Astrocyte (in vitro differentiated cells and primary cell): ENCODE measurements at regions not wholly inside any gene's neighbourhood (a gene's known extent, or its start where the extent isn't known, plus 50 kb on each side); places are given as distances from the start of the nearest gene placed in this dataset.

Source experiments
- DNase-seq: peaks from one replicate; pipeline ENCODE4 v3.0.0-alpha.2; 2010; ENCODE audit warnings: low read depth
- FAIRE-seq: peaks from 2 replicates; lab custom pipeline; 2011; peaks lifted over from hg19 to GRCh38; lab: Jason Lieb, UNC
- H2AFZ ChIP-seq: 2 replicates; pipeline ENCODE4 v1.6.0; 2012; ENCODE audit warnings: low read depth, low read length, inconsistent platforms
- H3K27ac ChIP-seq: 2 replicates; pipeline ENCODE4 v1.5.1; 2011; ENCODE audit warnings: low read depth, low read length, inconsistent platforms
- H3K27me3 ChIP-seq: 2 replicates; pipeline ENCODE4 v1.6.0; 2011; ENCODE audit warnings: low read length, inconsistent platforms; ENCODE audit not compliant: insufficient read depth
- H3K36me3 ChIP-seq: 2 replicates; pipeline ENCODE4 v1.5.1; 2011; ENCODE audit warnings: low read length, inconsistent platforms; ENCODE audit not compliant: insufficient read depth
- H3K4me1 ChIP-seq: 2 replicates; pipeline ENCODE4 v1.5.1; 2011; ENCODE audit warnings: low read length, inconsistent platforms; ENCODE audit not compliant: insufficient read depth
- H3K4me2 ChIP-seq: 2 replicates; pipeline ENCODE4 v1.6.0; 2012; ENCODE audit warnings: low read length, inconsistent platforms
- H3K4me3 ChIP-seq: 2 replicates; pipeline ENCODE4 v1.5.1; 2011; ENCODE audit warnings: low read depth, mild to moderate bottlenecking, low read length, inconsistent platforms; ENCODE audit not compliant: insufficient read depth
- H3K79me2 ChIP-seq: 2 replicates; pipeline ENCODE4 v1.6.0; 2012; ENCODE audit warnings: mild to moderate bottlenecking, low read length, inconsistent platforms; ENCODE audit not compliant: insufficient read depth
- H3K9ac ChIP-seq: 2 replicates; pipeline ENCODE4 v1.6.0; 2012; ENCODE audit warnings: mild to moderate bottlenecking, low read length, inconsistent platforms
- H3K9me3 ChIP-seq: 2 replicates; pipeline ENCODE4 v1.5.1; 2012; ENCODE audit warnings: low read depth, mild to moderate bottlenecking, low read length, inconsistent platforms; ENCODE audit not compliant: insufficient read depth
- H4K20me1 ChIP-seq: 2 replicates; pipeline ENCODE4 v1.6.0; 2012; ENCODE audit warnings: low read length, inconsistent platforms; ENCODE audit not compliant: insufficient read depth
- H3K27ac Mint-ChIP-seq: one replicate; pipeline ENCODE4 v1.8.0; 2021; ENCODE audit warnings: mild to moderate bottlenecking, mixed read lengths; ENCODE audit not compliant: unreplicated experiment
- H3K27me3 Mint-ChIP-seq: one replicate; pipeline ENCODE4 v1.8.0; 2021; ENCODE audit warnings: low read depth, mixed read lengths; ENCODE audit not compliant: unreplicated experiment
- H3K36me3 Mint-ChIP-seq: one replicate; pipeline ENCODE4 v1.8.0; 2021; ENCODE audit warnings: low read depth, mixed read lengths; ENCODE audit not compliant: unreplicated experiment
- H3K4me1 Mint-ChIP-seq: one replicate; pipeline ENCODE4 v1.8.0; 2021; ENCODE audit warnings: low read depth, mixed read lengths; ENCODE audit not compliant: unreplicated experiment
- H3K4me3 Mint-ChIP-seq: one replicate; pipeline ENCODE4 v1.8.0; 2021; ENCODE audit warnings: mild to moderate bottlenecking, moderate library complexity, mixed read lengths; ENCODE audit not compliant: unreplicated experiment
- H3K9me3 Mint-ChIP-seq: one replicate; pipeline ENCODE4 v1.8.0; 2021; ENCODE audit warnings: mild to moderate bottlenecking, mixed read lengths; ENCODE audit not compliant: unreplicated experiment
- CTCF ChIP-seq: IDR thresholded peaks from 2 replicates; pipeline ENCODE4 v1.5.1; 2011; ENCODE audit warnings: low read depth, mild to moderate bottlenecking, inconsistent platforms, low read length, moderate library complexity; ENCODE audit not compliant: insufficient read depth
- EZH2 ChIP-seq: IDR thresholded peaks from 2 replicates; pipeline ENCODE4 v1.6.1; 2012; ENCODE audit warnings: mild to moderate bottlenecking, low read length, inconsistent platforms; ENCODE audit not compliant: insufficient read depth

- TF ChIP-seq CTCF: no peak
- TF ChIP-seq EZH2: no peak
- Histone ChIP-seq H3K9ac (no peak overlapping the region), H3K27me3 (no peaks in the 10 kb centered on the region), H3K27ac (no peak overlapping the region), H4K20me1 (no peaks in the 10 kb centered on the region), H3K4me2 (no peak overlapping the region), H3K4me3 (no peak overlapping the region), H3K9me3 (no peaks in the 10 kb centered on the region), H3K36me3 (no peaks in the 10 kb centered on the region), H2AFZ (no peak overlapping the region), H3K79me2 (no peaks in the 10 kb centered on the region), H3K4me1 (no peaks in the 10 kb centered on the region)
- Mint-ChIP-seq H3K36me3 (no peaks in the 10 kb centered on the region), H3K9me3 (peaks cover under 1% of the 10 kb centered on the region), H3K4me3 (no peak overlapping the region), H3K27ac (no peak overlapping the region), H3K4me1 (no peaks in the 10 kb centered on the region), H3K27me3 (peaks cover 68% of the 10 kb centered on the region)
- FAIRE-seq (no peak), DNase-seq (no peak)
Measured at GRCh38 chr9:89864257-89864656, 259.4 kb downstream of the GADD45G start.

GRCh38 chr9:89864731-89865130 is 259.9 kb downstream of the GADD45G start:
- Histone ChIP-seq H3K27ac (no peak overlapping the region), H3K9me3 (no peaks in the 10 kb centered on the region)
- TF ChIP-seq CTCF (no peak), EZH2 (no peak)

GRCh38 chr9:89865357-89865756 is 260.5 kb downstream of the GADD45G start:
- no peak overlapping the region for H3K27ac ChIP-seq
- H3K79me2 ChIP-seq: no peaks in the 10 kb centered on the region
- no peak overlapping the region for H3K27ac Mint-ChIP-seq
- FAIRE-seq: no peak
- no peaks in the 10 kb centered on the region for H3K4me1 Mint-ChIP-seq
- H4K20me1 ChIP-seq: no peaks in the 10 kb centered on the region
- H2AFZ ChIP-seq: no peak overlapping the region
- H3K4me2 ChIP-seq: no peak overlapping the region
- no peaks in the 10 kb centered on the region for H3K36me3 ChIP-seq
- H3K36me3 Mint-ChIP-seq: no peaks in the 10 kb centered on the region
- no peaks in the 10 kb centered on the region for H3K9me3 ChIP-seq
- H3K4me1 ChIP-seq: no peaks in the 10 kb centered on the region
- no peak overlapping the region for H3K9ac ChIP-seq
- TF ChIP-seq EZH2 (no peak), CTCF (no peak)
- H3K27me3 Mint-ChIP-seq: peaks cover 76% of the 10 kb centered on the region
- no peaks in the 10 kb centered on the region for H3K9me3 Mint-ChIP-seq
- no peak overlapping the region for H3K4me3 Mint-ChIP-seq
- no peak overlapping the region for H3K4me3 ChIP-seq
- DNase-seq: no peak
- no peaks in the 10 kb centered on the region for H3K27me3 ChIP-seq

More at GRCh38 chr9:89864731-89865130, 259.9 kb downstream of the GADD45G start:
- H3K4me2 ChIP-seq: no peak overlapping the region
- H3K79me2 ChIP-seq: no peaks in the 10 kb centered on the region
- H3K4me3 Mint-ChIP-seq: no peak overlapping the region
- no peak overlapping the region for H3K27ac Mint-ChIP-seq
- DNase-seq (no peak), FAIRE-seq (no peak)
- no peaks in the 10 kb centered on the region for H3K4me1 Mint-ChIP-seq
- H3K36me3 Mint-ChIP-seq: no peaks in the 10 kb centered on the region
- no peaks in the 10 kb centered on the region for H4K20me1 ChIP-seq
- H3K27me3 Mint-ChIP-seq: peaks cover 72% of the 10 kb centered on the region
- no peaks in the 10 kb centered on the region for H3K9me3 Mint-ChIP-seq
- H3K27me3 ChIP-seq: no peaks in the 10 kb centered on the region
- H3K4me3 ChIP-seq: no peak overlapping the region
- H3K9ac ChIP-seq: no peak overlapping the region
- H3K4me1 ChIP-seq: no peaks in the 10 kb centered on the region
- H2AFZ ChIP-seq: no peak overlapping the region
- H3K36me3 ChIP-seq: no peaks in the 10 kb centered on the region
